ENCODE measurements at regions not wholly inside any gene's neighbourhood (a gene's known extent, or its start where the extent isn't known, plus 50 kb on each side); places are given as distances from the start of the nearest gene placed in this dataset.

DNA sequence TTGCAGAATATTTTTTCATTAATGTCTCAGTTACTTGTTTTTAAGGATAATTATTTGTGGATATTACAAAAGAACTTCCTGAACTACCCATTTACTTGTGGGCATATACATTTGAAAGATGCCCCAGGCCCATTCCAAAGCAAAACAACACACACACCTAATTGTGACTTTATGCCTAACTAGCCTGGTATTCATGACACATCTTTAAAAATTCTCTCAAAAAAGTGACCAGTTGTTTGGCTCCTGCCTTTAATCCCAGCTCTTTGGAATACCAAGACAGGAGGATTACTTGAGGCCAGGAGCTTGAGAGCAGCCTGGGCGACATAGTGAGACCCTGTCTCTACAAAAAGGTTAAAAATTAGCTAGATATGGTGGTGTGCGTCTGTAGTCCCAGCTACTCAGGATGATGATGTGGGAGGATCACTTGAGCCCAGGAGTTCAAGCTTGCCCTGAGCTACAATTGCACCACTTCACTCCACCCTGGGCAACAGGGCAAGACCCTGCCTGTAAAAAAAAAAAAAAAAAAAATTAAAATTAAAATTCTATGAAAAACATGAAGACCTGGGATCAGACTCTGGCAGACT, 51.7 kb upstream of the SLC4A7 start:
- TF ChIP-seq ZNF501 (tag by site-specific recombination; IDR thresholded peaks at IDR 0.05) (no peak), WT1 (tag by site-specific recombination; IDR thresholded peaks at IDR 0.05) (no peak), ZBTB7A (tag by site-specific recombination; IDR thresholded peaks at IDR 0.05; ENCODE audit: low read depth) (no peak), ZNF555 (tag by site-specific recombination; conservative IDR thresholded peaks at IDR 0.05) (no peak), ZNF112 (tag by site-specific recombination; IDR thresholded peaks at IDR 0.05) (no peak), ZNF274 (IDR thresholded peaks at IDR 0.05; ENCODE audit: low read length) (no peak), ZNF274 (tag by site-specific recombination; IDR thresholded peaks at IDR 0.05; ENCODE audit: borderline replicate concordance) (no peak), ZNF549 (tag by site-specific recombination; IDR thresholded peaks at IDR 0.05) (no peak), ZNF544 (tag by site-specific recombination; IDR thresholded peaks at IDR 0.05) (no peak)

Data from HEK293 (cell line).